ENCODE measurements at regions not wholly inside any gene's neighbourhood (a gene's known extent, or its start where the extent isn't known, plus 50 kb on each side); places are given as distances from the start of the nearest gene placed in this dataset.

- H3K27ac ChIP-seq, result no peak overlapping the region
- H3F3A ChIP-seq (ENCODE audit: low read depth), result no peaks in the 10 kb centered on the region
- H3K4me3 ChIP-seq, result no peak overlapping the region
- Mint-ChIP-seq H3K4me1 (no peaks in the 10 kb centered on the region), H3K36me3 (no peaks in the 10 kb centered on the region), H3K27ac (no peak overlapping the region), H3K27me3 (ENCODE audit: insufficient read depth, low read depth) (peaks cover 2% of the 10 kb centered on the region), H3K9me3 (no peaks in the 10 kb centered on the region), H3K4me3 (no peak overlapping the region)
- H3K4me2 ChIP-seq, result no peak overlapping the region
- H3K79me2 ChIP-seq (ENCODE audit: low read depth), result no peaks in the 10 kb centered on the region
- no peak overlapping the region for H2AFZ ChIP-seq (replicated peaks)
- H3K4me1 ChIP-seq, result peaks cover 8% of the 10 kb centered on the region
- H3K9me3 ChIP-seq (ENCODE audit: low read depth), result no peaks in the 10 kb centered on the region
- no peak overlapping the region for H3K9ac ChIP-seq
- no peaks in the 10 kb centered on the region for H3K36me3 ChIP-seq
- DNase-seq (ENCODE audit: low spot score), result no peak
- H4K20me1 ChIP-seq (ENCODE audit: low read depth), result no peaks in the 10 kb centered on the region
- TF ChIP-seq EZH2phosphoT487 (IDR thresholded peaks at IDR 0.05) (no peak), EZH2 (IDR thresholded peaks at IDR 0.05) (no peak), CTCF (IDR thresholded peaks at IDR 0.05) (no peak)
- H3K27me3 ChIP-seq, result no peaks in the 10 kb centered on the region
Observed at GRCh38 chr13:72129117-72129516, 262.1 kb upstream of the DACH1 start.

GRCh38 chr13:72127031-72127430 is 260.0 kb upstream of the DACH1 start:
- Mint-ChIP-seq H3K4me1 (peaks cover 3% of the 10 kb centered on the region), H3K27ac (no peak overlapping the region), H3K36me3 (no peaks in the 10 kb centered on the region), H3K4me3 (no peak overlapping the region), H3K27me3 (ENCODE audit: insufficient read depth, low read depth) (peaks cover under 1% of the 10 kb centered on the region), H3K9me3 (peaks cover 2% of the 10 kb centered on the region)
- Histone ChIP-seq H3K4me3 (no peak overlapping the region), H4K20me1 (ENCODE audit: low read depth) (no peaks in the 10 kb centered on the region), H3K9me3 (ENCODE audit: low read depth) (no peaks in the 10 kb centered on the region), H3K4me2 (no peak overlapping the region), H3K27me3 (no peaks in the 10 kb centered on the region), H3K4me1 (peaks cover 20% of the 10 kb centered on the region), H3K9ac (no peak overlapping the region), H3K27ac (no peak overlapping the region), H3F3A (ENCODE audit: low read depth) (peaks cover 8% of the 10 kb centered on the region), H2AFZ (replicated peaks) (peak overlapping the region; percentile 91), H3K79me2 (ENCODE audit: low read depth) (no peaks in the 10 kb centered on the region), H3K36me3 (no peaks in the 10 kb centered on the region)
- TF ChIP-seq CTCF (IDR thresholded peaks at IDR 0.05) (no peak), EZH2phosphoT487 (IDR thresholded peaks at IDR 0.05) (no peak), EZH2 (IDR thresholded peaks at IDR 0.05) (no peak)
- DNase-seq (ENCODE audit: low spot score), result peak; percentile 19

- TF ChIP-seq EZH2 (IDR thresholded peaks at IDR 0.05), result no peak
- no peak overlapping the region for H3K27ac ChIP-seq
- H3K27ac Mint-ChIP-seq, result no peak overlapping the region
- peaks cover 3% of the 10 kb centered on the region for H3K27me3 Mint-ChIP-seq (ENCODE audit: insufficient read depth, low read depth)
- no peak overlapping the region for H3K4me3 ChIP-seq
- H3K4me3 Mint-ChIP-seq, result no peak overlapping the region
- DNase-seq (ENCODE audit: low spot score), result no peak
- H3K4me1 Mint-ChIP-seq, result peaks cover 7% of the 10 kb centered on the region
- no peak overlapping the region for H3K4me2 ChIP-seq
- H3K79me2 ChIP-seq (ENCODE audit: low read depth), result no peaks in the 10 kb centered on the region
- H3K9me3 ChIP-seq (ENCODE audit: low read depth), result no peaks in the 10 kb centered on the region
- H3K9me3 Mint-ChIP-seq, result peaks cover 2% of the 10 kb centered on the region
- H3K27me3 ChIP-seq, result no peaks in the 10 kb centered on the region
- peaks cover 24% of the 10 kb centered on the region for H3K4me1 ChIP-seq
- no peaks in the 10 kb centered on the region for H3K36me3 ChIP-seq
- H3K9ac ChIP-seq, result no peak overlapping the region
- H3K36me3 Mint-ChIP-seq, result no peaks in the 10 kb centered on the region
- no peaks in the 10 kb centered on the region for H4K20me1 ChIP-seq (ENCODE audit: low read depth)
- H2AFZ ChIP-seq (replicated peaks), result peak overlapping the region; percentile 91
- H3F3A ChIP-seq (ENCODE audit: low read depth), result peaks cover 14% of the 10 kb centered on the region
Observed at GRCh38 chr13:72126424-72126823, 259.4 kb upstream of the DACH1 start.

GRCh38 chr13:72125561-72125960 is 258.6 kb upstream of the DACH1 start:
- H3K4me3 Mint-ChIP-seq, result no peak overlapping the region
- no peak for TF ChIP-seq EZH2phosphoT487 (IDR thresholded peaks at IDR 0.05)
- TF ChIP-seq CTCF (IDR thresholded peaks at IDR 0.05), result no peak
- no peak for TF ChIP-seq EZH2 (IDR thresholded peaks at IDR 0.05)
- no peak overlapping the region for H3K4me2 ChIP-seq

More at GRCh38 chr13:72125561-72125960, 258.6 kb upstream of the DACH1 start:
- H4K20me1 ChIP-seq (ENCODE audit: low read depth), result no peaks in the 10 kb centered on the region
- no peak overlapping the region for H3K9ac ChIP-seq
- no peak for DNase-seq (ENCODE audit: low spot score)
- H3K4me3 ChIP-seq, result no peak overlapping the region
- no peak overlapping the region for H2AFZ ChIP-seq (replicated peaks)
- Mint-ChIP-seq H3K4me1 (peaks cover 13% of the 10 kb centered on the region), H3K27ac (no peak overlapping the region), H3K36me3 (no peaks in the 10 kb centered on the region), H3K27me3 (ENCODE audit: insufficient read depth, low read depth) (peaks cover 3% of the 10 kb centered on the region), H3K9me3 (peaks cover 2% of the 10 kb centered on the region)
- H3K79me2 ChIP-seq (ENCODE audit: low read depth), result no peaks in the 10 kb centered on the region
- no peaks in the 10 kb centered on the region for H3K9me3 ChIP-seq (ENCODE audit: low read depth)
- no peak overlapping the region for H3K27ac ChIP-seq
- no peaks in the 10 kb centered on the region for H3K27me3 ChIP-seq
- H3K36me3 ChIP-seq, result no peaks in the 10 kb centered on the region
- peaks cover 32% of the 10 kb centered on the region for H3K4me1 ChIP-seq
- peaks cover 23% of the 10 kb centered on the region for H3F3A ChIP-seq (ENCODE audit: low read depth)
